Right hindlimb (tissue), 1 donor: ENCODE measurements at regions not wholly inside any gene's neighbourhood (a gene's known extent, or its start where the extent isn't known, plus 50 kb on each side); places are given as distances from the start of the nearest gene placed in this dataset.
"Not testable (repeated sequence)": the region's sequence is repeated elsewhere in the genome, so short reads cannot be mapped to it uniquely, and the experiment has no call there.

Experiments
- DNase-seq: peaks from one replicate; pipeline ENCODE4 v3.0.0-alpha.2; 2018

DNA sequence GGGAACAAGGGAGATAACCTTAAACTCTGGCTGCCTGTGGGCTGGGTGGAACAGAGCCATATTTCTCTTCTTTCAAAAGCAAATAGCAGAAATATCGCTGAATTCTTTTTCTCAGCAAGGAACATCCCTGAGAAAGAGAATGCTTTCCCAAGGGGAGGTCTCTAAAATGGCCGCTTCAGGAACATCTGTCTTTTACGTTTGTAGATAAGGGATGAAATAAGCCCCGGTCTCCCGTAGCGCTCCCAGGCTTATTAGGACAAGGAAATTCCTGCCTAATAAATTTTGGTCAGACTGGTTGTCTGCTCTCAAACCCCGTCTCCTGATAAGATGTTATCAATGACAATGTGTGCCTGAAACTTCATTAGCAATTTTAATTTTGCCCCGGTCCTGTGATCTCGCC lies 340.6 kb upstream of the IGFBP3 start:
- not testable (repeated sequence) for DNase-seq

DNA sequence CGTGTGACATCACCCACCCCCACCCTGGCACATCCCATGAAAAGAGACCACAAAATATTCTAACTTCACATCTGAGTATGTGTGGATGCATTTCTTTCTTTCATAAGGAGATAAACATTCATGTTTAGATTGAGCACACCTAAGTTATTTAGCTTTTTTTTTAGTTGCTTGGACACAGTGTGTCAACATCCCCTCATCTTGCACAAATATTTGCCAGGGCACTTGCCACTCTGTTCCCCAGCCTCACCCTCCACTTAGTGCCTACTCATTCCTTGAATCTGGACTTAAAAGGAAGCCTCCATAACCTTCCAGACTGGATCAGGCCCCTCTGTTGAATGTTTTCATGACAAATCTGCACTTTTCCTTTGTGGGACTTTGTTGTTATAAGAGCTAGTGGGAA lies 338.9 kb upstream of the IGFBP3 start:
- no peak for DNase-seq

DNA sequence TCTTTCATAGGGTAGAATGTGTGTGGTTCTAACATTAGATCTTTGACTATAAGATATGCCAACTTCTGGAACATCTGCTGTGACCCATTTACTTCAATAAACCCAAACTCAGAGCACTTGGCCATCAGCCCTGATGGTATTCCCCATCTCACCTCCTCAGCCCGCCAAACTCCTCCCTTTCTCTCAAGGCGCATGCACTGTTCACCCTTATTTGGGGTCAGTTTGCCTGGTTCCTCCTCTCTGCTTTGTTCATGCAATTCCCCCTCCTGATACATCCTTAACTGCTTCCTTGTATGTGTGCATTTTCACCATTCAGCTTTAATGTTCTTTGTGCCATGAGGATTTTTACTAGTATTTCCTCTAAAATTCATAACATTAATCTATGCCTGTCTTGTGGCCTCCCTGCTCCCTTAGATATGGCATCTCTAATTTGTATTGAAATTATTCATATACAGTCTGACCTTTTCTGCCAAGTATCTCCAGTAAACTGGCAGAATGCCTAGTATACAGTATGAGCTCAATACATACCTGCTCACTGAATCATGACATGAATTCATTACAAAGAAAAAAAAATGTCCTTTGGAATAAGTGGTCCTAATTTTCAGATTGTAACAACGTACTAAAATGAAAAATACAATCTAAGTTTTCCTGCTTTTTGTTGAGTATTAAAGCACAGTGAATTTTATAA lies 336.8 kb upstream of the IGFBP3 start:
- DNase-seq: no peak

DNA sequence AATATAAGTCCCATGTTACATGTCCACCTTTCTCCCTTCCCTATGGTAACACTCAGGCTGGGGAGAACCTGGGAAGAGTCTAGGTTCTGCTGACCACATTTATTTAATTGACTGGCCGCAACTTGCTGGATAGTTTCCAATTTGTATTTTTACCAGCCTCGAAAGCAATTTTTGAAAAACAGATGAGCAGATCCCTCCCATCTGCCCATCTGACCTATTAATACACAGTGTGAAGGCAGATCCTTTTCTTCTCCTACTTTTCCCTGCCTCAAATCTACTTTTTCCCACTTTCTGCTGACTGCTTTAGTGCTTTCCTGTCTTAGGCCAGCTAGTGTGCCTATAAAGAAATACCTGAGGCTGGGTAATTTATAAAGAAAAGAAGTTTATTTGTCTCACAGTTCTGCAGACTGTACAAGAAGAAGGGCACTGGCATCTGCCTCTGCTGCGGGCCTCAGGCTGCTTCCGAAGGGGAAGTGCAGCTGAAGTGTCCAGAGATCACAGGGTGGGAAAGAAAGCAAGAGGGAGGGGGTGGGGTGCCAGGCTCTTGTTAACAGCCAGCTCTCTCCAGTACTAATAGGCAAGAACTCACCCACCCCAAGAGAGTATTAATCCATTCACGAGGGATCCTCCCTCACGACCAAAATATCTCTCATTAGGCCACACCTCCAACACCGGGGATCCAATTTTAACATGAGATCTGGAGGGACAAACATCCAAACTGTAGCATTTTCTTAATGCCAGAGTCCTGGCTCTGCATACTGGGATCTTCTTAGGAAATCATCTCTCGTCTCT lies 336.0 kb upstream of the IGFBP3 start:
- DNase-seq: no peak

DNA sequence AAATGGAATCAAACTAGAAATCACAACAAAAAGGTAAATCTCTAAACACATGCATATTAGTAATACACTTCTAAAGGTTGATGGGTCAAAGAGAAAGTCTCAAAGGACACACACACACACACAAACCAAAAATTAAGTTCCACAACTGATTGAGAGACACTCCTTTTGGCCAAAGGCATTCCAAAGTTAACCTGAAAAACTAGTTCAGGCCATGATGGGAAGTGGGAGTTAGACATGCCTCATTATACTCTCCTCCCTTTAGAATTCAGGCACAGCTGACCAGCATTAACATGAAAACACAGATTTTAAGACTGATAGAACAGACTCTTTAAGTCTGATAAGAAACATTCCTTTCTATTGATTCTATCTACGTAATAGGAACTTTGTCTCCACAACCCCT lies 332.4 kb upstream of the IGFBP3 start:
- no peak for DNase-seq

DNA sequence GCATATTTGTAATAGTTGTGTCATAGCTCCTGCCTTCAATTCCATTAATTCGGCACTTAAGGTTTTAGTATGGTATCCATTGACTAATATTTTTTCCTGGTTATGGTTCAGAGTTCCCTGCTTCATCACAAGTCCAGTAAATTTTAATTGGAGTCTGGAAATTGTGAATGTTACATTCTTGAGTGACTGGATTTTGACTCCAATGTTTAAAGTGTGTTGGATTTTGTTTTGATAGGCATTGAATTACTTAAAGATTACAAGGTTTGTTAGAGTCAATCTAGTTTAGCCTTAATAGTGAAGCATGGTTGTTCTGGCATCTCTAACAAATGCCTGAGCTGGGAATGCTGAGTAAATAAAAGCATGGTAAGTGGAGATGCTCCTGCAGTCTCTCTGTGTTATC lies 326.6 kb upstream of the IGFBP3 start:
- DNase-seq: no peak

DNA sequence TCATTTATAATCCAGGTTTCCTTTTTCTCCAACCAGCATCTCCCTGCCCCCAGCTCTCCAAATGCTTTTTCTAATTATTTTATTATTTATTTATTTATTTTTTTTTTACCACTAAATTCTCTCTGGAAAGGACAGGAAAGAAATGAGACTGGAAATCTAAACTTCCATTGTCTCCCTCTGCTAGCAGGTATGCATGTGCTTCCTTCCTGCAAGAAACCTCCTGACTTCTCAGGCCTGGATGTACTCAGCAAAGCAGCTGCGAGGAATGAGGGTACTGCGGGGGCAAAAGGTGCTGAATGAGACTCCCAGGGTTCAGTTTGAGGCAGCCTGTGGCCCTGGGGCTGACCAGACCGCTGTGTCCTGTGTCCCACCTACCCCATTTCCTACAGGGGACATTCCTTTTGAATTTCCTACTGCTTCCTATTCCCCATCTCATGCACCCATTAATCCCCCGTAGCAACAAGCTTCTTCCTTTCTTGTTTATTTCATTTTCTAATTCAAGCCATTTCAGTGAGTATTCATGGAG lies 324.6 kb upstream of the IGFBP3 start:
- DNase-seq: no peak

DNA sequence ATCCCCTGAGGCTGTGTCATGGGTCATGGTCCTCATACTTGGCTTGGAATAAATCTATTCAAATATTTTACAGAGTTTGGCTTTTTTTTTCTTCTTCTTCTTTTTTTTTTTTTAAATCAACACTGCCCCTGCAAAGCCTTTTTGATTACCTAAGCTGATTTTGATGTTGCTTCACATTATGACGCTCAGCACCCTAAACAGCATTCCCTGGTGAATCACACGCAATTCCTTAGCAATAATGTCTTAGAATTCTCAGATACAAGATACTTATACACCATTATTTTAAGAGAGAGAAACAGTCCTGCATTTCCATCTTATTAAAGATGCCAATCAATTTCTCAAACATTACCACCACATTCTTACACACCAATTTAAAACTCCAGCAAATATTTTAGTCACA lies 323.7 kb upstream of the IGFBP3 start:
- DNase-seq: no peak

DNA sequence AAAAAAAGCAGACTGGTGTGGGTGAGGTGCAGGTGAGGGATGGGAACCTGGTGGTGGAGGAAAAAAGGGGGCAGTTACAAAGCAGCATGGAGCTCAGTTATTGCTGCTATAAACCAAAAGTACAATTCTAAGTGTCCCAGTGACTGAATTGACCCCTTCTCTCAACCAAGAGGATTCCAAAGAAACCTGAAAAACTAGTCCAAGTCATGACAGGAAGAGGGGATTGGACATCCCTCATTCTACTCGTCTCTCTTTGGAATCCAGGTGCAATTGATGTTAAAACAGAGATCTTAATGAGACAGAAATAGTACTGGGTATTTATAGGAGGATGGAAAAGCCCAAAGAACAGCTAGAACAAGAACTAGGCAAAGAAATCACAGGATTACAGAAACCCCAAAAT lies 322.3 kb upstream of the IGFBP3 start:
- DNase-seq: no peak

DNA sequence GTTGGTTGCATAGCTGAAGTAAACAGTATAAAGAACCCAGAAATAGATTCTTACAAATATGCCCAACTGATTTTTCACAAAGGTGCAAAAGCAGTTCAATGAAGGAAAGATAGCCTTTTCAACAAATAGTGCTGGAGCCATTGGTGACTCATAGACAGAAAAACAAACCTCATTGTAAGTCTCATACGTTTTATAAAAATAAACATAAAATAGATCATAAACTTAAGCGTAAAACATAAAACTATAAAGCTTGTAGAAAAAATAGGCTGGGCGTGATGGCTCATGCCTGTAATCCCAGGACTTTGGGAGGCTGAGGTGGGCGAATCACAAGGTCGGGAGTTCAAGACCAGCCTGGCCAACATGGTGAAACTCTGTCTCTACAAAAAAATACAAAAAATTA lies 318.8 kb upstream of the IGFBP3 start:
- DNase-seq: no peak

DNA sequence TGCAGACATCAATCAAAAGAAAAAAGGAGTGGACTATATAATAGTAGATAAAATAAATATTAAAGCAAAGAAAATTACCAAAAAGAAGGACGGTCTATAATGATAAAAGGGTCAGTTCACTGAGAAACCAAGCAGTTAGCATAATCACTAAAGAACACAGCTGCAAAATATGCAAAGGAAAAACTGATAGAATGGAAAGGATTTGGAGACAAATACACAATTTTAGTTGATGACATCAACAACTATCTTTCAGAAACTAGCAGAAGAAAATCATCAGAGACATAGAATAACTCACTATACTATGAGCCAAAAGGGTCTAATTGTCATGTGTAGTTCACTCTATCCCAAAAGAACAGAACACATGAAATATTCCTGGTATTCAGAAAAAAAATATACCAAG lies 316.4 kb upstream of the IGFBP3 start:
- no peak for DNase-seq

DNA sequence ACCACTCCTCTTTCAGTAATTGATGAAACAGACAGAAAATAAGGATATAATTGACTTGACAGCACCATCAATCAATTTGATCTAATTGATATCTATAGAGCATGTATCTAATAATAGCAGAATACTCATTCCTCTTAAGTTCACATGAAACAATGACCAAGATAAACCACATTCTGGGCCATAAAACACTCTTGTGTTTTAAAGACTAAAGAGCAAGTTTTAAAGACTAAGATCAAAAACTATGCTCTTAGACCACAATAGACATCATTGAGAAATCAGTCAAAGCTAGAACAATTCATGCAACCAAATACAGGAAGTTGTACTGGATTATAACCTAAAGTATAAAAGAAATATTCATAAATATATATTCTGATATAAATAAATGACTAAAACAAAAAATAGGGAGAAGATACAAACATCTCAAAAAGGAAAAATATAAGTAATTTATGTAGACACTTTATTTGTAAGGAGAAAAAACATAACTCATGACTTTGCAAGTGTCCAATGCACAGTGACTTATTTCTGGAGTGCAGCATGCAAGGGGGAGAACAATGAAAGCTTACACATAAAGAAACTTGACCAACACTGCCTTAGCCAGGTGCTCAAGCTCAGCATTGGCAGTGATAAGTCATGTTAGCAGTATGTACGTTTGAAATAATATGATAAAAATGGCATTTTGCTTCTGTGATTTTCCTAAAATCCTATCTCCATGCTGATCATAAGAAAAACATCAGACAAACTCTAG lies 312.7 kb upstream of the IGFBP3 start:
- DNase-seq: no peak

DNA sequence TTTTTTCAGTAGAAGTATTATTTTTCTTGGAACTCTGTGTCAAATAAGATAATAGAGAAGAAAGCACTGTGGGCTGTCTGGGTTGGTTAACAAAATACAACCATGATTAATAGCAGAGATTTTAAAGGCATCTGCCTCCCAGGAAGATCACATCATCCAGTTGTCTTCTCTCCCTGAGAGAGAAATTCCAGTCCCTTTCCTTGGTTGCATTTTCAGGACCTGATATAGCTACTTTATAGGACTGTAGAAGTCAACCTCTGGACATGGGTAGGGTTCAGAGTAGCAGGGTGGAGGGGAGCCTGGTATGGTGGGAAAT lies 309.9 kb upstream of the IGFBP3 start:
- DNase-seq: no peak

DNA sequence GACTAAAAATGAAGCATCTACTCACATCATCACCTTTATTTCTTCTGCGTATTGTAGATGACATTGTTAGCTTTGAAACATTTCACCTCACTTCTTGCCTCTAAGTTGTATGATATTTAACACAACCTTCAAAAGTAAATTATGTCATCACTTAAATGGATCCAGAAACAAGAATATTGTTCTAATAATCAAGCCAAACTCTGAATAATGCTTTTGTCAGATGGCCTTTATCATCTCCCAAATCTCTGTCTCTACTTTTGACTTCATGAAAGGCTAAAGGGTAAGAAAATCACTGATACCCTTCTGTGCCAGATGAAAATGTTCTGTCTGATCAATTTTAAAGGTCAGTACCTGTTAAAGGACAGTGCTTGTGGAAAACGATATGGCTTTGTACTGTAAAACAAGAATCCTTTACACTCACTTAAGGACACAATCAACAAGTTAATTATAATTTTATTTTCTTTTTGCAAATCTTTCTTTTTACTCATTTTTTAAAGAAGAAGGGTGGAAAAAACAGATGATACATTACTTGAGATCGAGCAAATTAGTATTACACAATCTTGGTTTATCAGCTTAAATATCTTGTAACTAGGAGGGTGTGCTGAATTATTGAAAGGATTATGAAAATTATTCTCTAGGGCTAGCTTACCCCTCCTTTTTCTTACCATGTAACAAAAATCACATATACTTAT lies 309.4 kb upstream of the IGFBP3 start:
- DNase-seq: no peak

DNA sequence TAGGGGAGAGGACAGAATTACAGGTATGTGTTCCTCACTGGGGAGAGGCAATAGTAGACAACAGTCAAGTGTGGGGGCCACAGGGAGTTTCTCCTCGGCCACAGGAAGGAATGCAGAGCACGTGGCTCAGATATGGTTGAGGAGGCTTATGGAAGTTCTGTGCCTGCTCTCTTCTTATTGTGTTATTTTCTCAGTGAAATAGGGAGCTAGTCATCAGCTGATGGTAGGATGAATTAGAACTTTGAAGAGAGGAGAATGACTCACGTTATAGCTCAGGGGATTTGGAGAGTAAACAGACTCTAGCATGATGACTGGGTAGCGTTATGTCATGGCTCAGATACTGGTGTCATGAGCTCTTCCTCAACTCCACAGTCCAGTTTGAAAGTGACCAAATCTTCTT lies 308.3 kb upstream of the IGFBP3 start:
- DNase-seq: no peak

DNA sequence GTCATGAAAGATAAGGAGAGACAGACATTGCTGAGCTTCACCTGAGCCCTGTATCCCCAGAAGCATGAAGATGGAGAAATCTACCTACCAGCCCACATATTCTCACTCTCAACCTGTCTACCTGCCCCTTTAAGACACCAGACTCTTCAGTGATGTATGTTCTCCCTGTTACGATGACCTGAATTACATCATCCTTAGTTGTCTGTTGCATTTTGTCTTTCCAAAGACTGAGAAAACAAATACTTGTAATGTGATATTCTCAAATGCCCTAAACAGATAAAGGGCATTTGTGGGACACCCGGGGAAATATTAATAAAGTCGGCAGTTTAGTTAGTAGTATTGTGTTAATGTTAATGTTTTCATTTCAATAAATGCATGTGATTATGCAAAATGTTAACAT lies 305.8 kb upstream of the IGFBP3 start:
- DNase-seq: no peak

DNA sequence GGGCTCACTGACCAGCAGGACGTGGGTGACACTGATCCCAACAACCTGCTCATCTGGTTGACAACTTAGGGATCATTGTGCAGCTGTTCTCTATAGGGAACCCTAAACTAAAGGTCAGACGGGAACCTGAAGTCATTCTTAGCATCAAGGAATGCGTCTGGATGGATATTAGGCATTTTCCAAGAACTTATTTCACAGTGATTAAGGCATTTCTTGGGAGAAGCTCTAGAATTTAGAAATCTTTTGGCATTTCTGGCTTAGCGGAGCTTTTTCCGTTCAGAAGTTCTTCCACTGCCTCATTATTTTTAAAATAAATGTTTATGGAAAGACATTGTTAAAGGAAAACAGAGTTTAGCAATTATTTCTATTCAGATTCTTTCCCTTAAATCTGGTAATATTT lies 303.3 kb upstream of the IGFBP3 start:
- no peak for DNase-seq

DNA sequence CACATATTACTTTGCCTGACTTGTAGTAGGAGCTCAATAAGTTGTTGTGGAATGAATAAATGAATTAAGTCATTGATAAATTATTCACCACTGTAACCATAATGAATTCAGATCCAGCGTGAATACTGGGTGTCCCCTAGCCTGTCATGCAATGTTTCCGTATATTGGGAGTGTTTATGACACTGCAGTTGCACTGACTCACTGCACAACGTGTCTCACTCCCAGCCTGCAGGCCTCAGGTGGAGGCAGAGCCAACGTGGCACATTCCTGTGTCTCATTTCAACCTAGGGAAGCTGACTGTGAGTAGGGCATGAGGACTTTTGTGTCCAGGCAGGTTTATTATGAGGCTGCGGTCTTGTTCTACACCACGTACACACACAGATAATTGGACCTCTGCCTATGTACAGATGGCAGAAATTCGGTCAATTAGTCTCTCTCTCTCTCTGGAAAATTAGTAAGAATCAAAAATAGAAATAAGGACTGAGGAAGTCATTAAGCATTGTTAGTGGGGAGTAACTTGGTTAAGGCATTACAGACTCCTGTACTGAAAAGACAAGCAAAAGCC lies 299.1 kb upstream of the IGFBP3 start:
- no peak for DNase-seq

DNA sequence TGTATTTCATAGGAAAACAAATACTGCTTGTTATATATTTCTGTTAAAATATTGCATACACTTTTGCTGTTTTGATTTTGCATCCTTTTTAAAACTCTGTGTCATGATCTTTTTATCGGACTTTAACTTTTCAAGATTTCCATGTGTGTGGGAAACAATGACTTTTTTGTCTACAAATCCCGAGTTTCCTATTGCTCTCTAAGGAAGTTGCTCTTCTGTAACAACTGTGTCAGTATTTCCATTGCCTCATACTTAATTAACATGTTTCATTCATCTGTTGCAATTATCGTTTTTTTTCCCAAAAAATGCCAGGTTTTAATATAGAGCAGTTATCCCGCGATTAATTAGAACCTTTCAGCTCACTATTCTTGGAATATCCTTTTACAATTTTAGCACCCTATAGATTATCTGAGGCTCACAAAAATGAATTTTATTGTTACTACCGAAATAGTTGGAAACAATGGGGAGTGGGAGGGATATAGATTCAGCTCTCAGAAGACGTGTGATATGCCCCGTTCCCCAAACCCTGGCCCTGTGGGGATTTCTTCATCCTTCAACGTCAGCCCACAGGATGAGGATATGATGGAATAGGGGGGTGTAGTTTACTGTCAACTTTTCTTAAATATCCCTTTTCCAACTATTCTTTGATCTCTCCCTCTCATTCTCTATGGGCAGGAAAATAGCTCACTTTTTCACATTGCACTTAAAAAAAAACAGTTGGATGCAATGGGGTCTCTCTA lies 297.6 kb upstream of the IGFBP3 start:
- no peak for DNase-seq

DNA sequence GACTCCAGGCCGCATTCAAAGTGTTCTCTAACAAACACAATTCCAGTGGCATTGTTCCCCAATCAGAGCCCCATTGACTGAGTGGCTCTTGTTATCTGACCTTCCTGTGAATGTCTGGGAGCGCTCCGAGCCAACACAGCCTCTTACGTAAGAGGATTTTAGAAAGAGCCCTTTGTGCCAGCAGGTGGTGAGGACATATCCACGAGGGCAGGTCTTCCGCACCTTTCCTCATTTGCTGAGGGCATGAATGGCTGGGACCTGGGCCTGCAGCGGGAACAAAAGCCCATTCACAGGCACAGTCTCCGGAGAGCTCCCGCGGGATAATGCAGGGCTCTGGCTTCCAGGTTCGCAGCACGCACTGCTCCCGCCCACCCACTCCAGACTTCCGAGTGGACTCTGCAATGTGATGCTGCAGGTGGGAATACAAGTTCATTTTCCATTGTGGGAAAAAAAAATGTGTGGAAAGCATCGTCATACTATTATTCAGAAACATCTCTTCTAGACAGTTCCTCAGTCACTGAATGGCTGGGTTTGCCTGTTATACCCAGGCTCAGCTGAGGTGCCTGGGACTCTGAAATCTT lies 295.0 kb upstream of the IGFBP3 start:
- DNase-seq: peak; percentile 45

DNA sequence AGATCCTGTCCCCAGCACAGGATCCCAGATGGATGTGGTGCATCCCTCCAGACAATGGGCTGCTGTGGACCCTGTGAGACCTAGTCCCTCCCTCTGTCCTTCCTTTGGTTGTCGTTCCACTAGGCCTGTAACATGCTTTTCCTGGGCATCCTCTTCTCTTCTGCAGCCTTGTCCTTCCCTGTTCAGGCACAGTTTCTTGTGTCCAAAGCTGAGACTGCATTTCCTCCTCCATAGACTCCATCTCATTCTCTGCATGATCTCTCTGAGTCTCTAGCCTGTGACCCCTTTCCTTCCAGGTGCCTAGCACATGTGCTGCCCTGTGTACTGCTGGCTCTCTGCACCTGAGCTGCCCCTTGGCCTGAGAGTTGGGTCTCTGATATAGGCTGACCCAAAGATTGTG lies 293.5 kb upstream of the IGFBP3 start:
- DNase-seq: no peak

DNA sequence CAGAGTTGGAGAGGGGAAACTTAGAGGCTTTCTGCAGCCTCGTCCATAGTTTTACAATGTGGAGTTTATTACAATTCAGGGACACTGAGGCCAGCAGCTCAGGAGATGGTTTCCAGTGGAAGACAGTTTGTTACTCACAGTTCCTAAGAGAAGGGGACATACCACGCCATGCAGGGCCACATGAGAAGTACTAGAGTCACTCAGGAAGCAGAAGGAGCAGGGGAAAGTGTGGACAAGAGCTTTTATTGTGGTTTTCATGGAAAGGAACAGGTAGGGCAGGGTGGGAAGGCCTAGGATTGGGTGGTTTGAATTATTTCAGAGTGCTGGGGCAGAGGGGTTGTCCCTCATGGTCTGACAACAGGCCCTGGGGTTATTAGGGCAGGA lies 292.1 kb upstream of the IGFBP3 start:
- DNase-seq: no peak
